A673 (cell line): ENCODE measurements at regions not wholly inside any gene's neighbourhood (a gene's known extent, or its start where the extent isn't known, plus 50 kb on each side); places are given as distances from the start of the nearest gene placed in this dataset.

Experiments
- BruUV-seq: library from RNA; stranded (reverse); fragments of 400-500 nt; replicated peaks from 2 replicates; lab custom pipeline; 2021; lab: Mats Ljungman, UMichigan
- CTCF ChIA-PET: fragments of 300-600 bp; sonication (Branson Sonifier 250); formaldehyde crosslinking; loops from one replicate; lab custom pipeline; 2022; ENCODE audit warnings: antibody characterized with exemption; lab: Charles Lee
- POLR2A ChIA-PET: fragments of 300-600 bp; sonication (Branson Sonifier 250); formaldehyde crosslinking; loops from one replicate; lab custom pipeline; 2022; ENCODE audit warnings: antibody characterized with exemption; ENCODE audit not compliant: low non-redundant PET; lab: Charles Lee
- DNase-seq: peaks from one replicate; pipeline ENCODE4 v3.0.0-alpha.2; 2015; ENCODE audit warnings: low spot score
- H3K27ac ChIP-seq: fragments of 200-600 bp; sonication (generic); 2 replicates; pipeline ENCODE4 v1.5.1; 2016; ENCODE audit warnings: mixed run types, low read depth, mild to moderate bottlenecking, mixed read lengths, antibody characterized with exemption, low read length; ENCODE audit not compliant: poor library complexity, severe bottlenecking
- H3K27me3 ChIP-seq: fragments of 200-600 bp; sonication (generic); replicated peaks from 2 replicates; pipeline ENCODE4 v1.6.1; 2017; ENCODE audit warnings: mixed run types, low read depth, mild to moderate bottlenecking, mixed read lengths, antibody characterized with exemption, low read length; ENCODE audit not compliant: insufficient read depth, poor library complexity
- H3K36me3 ChIP-seq: fragments of 200-600 bp; sonication (generic); 2 replicates; pipeline ENCODE4 v1.6.1; 2016; ENCODE audit warnings: mixed run types, mild to moderate bottlenecking, mixed read lengths, antibody characterized with exemption, low read length; ENCODE audit not compliant: insufficient read depth, poor library complexity, severe bottlenecking
- H3K4me1 ChIP-seq: fragments of 200-600 bp; sonication (generic); 2 replicates; pipeline ENCODE4 v1.6.1; 2017; ENCODE audit warnings: mixed run types, mild to moderate bottlenecking, mixed read lengths, antibody characterized with exemption, low read length; ENCODE audit not compliant: insufficient read depth, poor library complexity, severe bottlenecking
- H3K4me3 ChIP-seq: fragments of 200-600 bp; sonication (generic); 2 replicates; pipeline ENCODE4 v1.5.1; 2016; ENCODE audit warnings: low read depth, mixed run types, mild to moderate bottlenecking, mixed read lengths, low read length; ENCODE audit not compliant: poor library complexity, severe bottlenecking
- H3K9me3 ChIP-seq: fragments of 200-600 bp; sonication (generic); 2 replicates; pipeline ENCODE4 v1.6.1; 2016; ENCODE audit warnings: mixed run types, low read depth, mild to moderate bottlenecking, mixed read lengths, antibody characterized with exemption, low read length; ENCODE audit not compliant: poor library complexity, severe bottlenecking
- EZH2 ChIP-seq: fragments of 200-600 bp; sonication (generic); IDR thresholded peaks from 2 replicates; pipeline ENCODE4 v1.6.1; 2017; ENCODE audit warnings: borderline replicate concordance, low read depth, mild to moderate bottlenecking, mixed read lengths, antibody characterized with exemption, low read length; ENCODE audit not compliant: poor library complexity, severe bottlenecking
- intact Hi-C: fragments of 100-400 bp; cut with micrococcal nuclease; formaldehyde crosslinking; loops from one replicate; pipeline ENCODE4 v1.10.0; 2022; ENCODE audit not compliant: unreplicated experiment
- TF ChIP-seq, protein P1 (sequence below): fragments of 300-800, 200-600 bp; sonication (generic); conservative IDR thresholded peaks from 2 replicates; pipeline ENCODE4 v1.5.1; 2017; ENCODE audit warnings: low read depth, mild to moderate bottlenecking, antibody characterized with exemption, low read length, moderate library complexity, mixed read lengths

DNA sequence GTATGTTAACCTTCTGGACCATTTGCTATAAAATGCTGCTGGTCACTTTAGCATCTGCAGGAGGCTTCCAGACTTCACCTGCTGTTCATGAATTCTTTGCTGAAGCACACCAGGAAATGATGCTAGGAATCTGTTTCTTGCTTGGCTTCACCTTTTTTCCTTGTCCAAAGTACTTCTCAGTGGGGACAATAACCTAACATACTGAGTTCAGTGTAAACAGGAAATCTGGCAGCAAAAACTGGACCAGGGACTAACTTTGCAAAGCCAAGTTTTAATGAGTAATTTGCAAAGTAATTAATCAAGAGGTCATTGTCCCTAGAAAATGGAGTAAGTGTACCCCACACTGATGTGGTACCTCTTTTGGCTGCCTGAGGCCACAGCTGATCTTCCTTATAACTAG, 128.4 kb downstream of the RXFP2 start:
- Histone ChIP-seq H3K4me3 (no peak overlapping the region), H3K27ac (no peak overlapping the region), H3K9me3 (no peaks in the 10 kb centered on the region), H3K4me1 (no peaks in the 10 kb centered on the region), H3K27me3 (no peaks in the 10 kb centered on the region), H3K36me3 (no peaks in the 10 kb centered on the region)
- no TSS peak for BruUV-seq
- DNase-seq, result no peak
- ChIA-PET POLR2A (no interaction called here), CTCF (no interaction called here)
- intact Hi-C loops, result no loop called here
- TF ChIP-seq, protein P1, sequence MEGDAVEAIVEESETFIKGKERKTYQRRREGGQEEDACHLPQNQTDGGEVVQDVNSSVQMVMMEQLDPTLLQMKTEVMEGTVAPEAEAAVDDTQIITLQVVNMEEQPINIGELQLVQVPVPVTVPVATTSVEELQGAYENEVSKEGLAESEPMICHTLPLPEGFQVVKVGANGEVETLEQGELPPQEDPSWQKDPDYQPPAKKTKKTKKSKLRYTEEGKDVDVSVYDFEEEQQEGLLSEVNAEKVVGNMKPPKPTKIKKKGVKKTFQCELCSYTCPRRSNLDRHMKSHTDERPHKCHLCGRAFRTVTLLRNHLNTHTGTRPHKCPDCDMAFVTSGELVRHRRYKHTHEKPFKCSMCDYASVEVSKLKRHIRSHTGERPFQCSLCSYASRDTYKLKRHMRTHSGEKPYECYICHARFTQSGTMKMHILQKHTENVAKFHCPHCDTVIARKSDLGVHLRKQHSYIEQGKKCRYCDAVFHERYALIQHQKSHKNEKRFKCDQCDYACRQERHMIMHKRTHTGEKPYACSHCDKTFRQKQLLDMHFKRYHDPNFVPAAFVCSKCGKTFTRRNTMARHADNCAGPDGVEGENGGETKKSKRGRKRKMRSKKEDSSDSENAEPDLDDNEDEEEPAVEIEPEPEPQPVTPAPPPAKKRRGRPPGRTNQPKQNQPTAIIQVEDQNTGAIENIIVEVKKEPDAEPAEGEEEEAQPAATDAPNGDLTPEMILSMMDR, result no peak
- no peak for TF ChIP-seq EZH2

DNA sequence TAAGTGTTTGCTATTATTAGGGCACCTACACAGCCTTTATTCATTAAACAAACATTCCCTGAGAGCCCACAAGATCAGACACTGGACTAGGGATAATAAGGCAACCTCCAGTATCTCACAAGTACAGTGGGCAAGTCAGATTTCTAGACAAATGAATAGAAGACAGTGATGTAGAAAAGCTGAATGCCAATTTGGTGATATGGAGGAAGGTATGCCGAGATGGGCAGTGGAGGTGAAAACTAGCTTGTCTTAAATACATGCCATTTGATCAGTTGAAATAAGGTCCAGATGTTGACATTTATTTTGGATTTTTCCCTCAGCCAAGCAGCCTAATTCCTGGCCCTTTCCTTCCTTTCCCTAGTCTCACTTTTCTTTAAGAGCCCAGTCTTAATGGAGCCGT, 130.3 kb downstream of the RXFP2 start:
- Histone ChIP-seq H3K36me3 (no peaks in the 10 kb centered on the region), H3K4me1 (no peaks in the 10 kb centered on the region), H3K27ac (no peak overlapping the region), H3K4me3 (no peak overlapping the region), H3K9me3 (no peaks in the 10 kb centered on the region), H3K27me3 (no peaks in the 10 kb centered on the region)
- ChIA-PET CTCF (no interaction called here), POLR2A (no interaction called here)
- BruUV-seq, result no TSS peak
- intact Hi-C loops, result no loop called here
- DNase-seq, result no peak
- TF ChIP-seq, protein P1, result no peak
- no peak for TF ChIP-seq EZH2

DNA sequence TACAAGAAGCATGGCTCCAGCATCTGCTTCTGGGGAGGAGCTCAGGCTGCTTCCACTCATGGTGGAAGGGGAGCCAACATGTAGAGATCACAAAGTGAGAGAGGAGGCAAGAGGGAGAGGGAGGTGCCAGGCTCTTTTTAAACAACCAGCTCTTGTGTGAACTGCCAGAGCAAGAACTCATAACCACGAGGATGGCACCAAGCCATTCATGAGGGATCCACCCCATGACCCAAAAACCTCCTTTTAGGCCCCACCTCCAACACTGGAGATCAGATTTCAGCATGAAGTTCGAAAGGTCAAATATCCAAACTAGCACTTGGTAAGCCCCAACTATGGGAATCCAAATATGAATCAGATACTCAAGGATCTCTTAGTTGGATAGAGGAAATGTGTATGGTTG, 131.2 kb downstream of the RXFP2 start:
- no peak overlapping the region for H3K4me3 ChIP-seq
- H3K4me1 ChIP-seq, result no peaks in the 10 kb centered on the region
- intact Hi-C loops, result loop anchor here (10.0 kb wide), 1 partner anchor 56 kb away; no protein-coding TSS in a partner anchor
- ChIA-PET CTCF (no interaction called here), POLR2A (no interaction called here)
- no peaks in the 10 kb centered on the region for H3K36me3 ChIP-seq
- no peak for TF ChIP-seq EZH2
- TF ChIP-seq, protein P1, result no peak
- H3K9me3 ChIP-seq, result no peaks in the 10 kb centered on the region
- no TSS peak for BruUV-seq
- no peak for DNase-seq
- no peak overlapping the region for H3K27ac ChIP-seq
- H3K27me3 ChIP-seq, result no peaks in the 10 kb centered on the region
